HepG2 (cell line): ENCODE measurements at regions not wholly inside any gene's neighbourhood (a gene's known extent, or its start where the extent isn't known, plus 50 kb on each side); places are given as distances from the start of the nearest gene placed in this dataset.

Source experiments
- CBX2 ChIP-seq, 2 experiments: fragments of 200-600 bp in 1 of 2; sonication (generic); formaldehyde crosslinking in 1 of 2; IDR thresholded peaks; 2 replicates each; pipeline versions ENCODE4 v1.7.0 to v1.8.1; 2018 to 2022; ENCODE audit warnings: low read depth in 2 of 2, low read length in 1 of 2, mild to moderate bottlenecking in 1 of 2, missing genetic modification reagents in 1 of 2
- PHF21A ChIP-seq: sonication (generic); formaldehyde crosslinking; IDR thresholded peaks from 2 replicates; pipeline ENCODE4 v1.5.0; 2020; ENCODE audit warnings: mild to moderate bottlenecking, missing genetic modification reagents
- REXO4 ChIP-seq: sonication (generic); formaldehyde crosslinking; IDR thresholded peaks from 2 replicates; pipeline ENCODE4 v1.8.0; 2022; ENCODE audit warnings: missing genetic modification reagents, mild to moderate bottlenecking, borderline replicate concordance
- ZNF142 ChIP-seq: sonication (generic); formaldehyde crosslinking; IDR thresholded peaks from 2 replicates; pipeline ENCODE4 v1.4.0; 2020; ENCODE audit warnings: missing genetic modification reagents
- TF ChIP-seq, protein P1 (sequence below): sonication (generic); formaldehyde crosslinking; IDR thresholded peaks from 2 replicates; pipeline ENCODE4 v1.4.0; 2020; ENCODE audit warnings: mild to moderate bottlenecking, missing genetic modification reagents

DNA sequence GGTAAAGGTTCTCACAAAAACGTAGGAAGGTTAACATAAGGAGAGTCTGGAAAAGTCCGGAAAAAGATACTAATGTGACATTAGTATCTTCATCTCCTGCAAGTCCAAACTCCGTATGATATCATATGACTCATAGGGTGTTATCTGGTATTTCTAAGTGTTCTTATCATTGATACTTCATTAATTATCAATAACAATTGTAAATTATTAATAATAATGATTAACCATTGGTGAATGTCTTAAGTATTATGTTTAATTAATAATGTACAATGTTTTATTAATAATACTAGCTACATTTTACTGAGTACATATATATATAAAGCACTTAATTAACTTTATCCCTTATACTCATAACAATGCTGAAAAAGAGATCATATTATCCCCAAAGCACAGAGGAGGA is 402.4 kb downstream of the SEMA3D start (continued):
- TF ChIP-seq CBX2 (IDR thresholded peaks at IDR 0.05; ENCODE audit: low read depth, low read length) (no peak), CBX2 (CRISPR knock-in tag; IDR thresholded peaks at IDR 0.05; ENCODE audit: low read depth) (no peak), ZNF142 (no peak), REXO4 (CRISPR knock-in tag) (no peak), PHF21A (no peak)
- TF ChIP-seq, protein P1, sequence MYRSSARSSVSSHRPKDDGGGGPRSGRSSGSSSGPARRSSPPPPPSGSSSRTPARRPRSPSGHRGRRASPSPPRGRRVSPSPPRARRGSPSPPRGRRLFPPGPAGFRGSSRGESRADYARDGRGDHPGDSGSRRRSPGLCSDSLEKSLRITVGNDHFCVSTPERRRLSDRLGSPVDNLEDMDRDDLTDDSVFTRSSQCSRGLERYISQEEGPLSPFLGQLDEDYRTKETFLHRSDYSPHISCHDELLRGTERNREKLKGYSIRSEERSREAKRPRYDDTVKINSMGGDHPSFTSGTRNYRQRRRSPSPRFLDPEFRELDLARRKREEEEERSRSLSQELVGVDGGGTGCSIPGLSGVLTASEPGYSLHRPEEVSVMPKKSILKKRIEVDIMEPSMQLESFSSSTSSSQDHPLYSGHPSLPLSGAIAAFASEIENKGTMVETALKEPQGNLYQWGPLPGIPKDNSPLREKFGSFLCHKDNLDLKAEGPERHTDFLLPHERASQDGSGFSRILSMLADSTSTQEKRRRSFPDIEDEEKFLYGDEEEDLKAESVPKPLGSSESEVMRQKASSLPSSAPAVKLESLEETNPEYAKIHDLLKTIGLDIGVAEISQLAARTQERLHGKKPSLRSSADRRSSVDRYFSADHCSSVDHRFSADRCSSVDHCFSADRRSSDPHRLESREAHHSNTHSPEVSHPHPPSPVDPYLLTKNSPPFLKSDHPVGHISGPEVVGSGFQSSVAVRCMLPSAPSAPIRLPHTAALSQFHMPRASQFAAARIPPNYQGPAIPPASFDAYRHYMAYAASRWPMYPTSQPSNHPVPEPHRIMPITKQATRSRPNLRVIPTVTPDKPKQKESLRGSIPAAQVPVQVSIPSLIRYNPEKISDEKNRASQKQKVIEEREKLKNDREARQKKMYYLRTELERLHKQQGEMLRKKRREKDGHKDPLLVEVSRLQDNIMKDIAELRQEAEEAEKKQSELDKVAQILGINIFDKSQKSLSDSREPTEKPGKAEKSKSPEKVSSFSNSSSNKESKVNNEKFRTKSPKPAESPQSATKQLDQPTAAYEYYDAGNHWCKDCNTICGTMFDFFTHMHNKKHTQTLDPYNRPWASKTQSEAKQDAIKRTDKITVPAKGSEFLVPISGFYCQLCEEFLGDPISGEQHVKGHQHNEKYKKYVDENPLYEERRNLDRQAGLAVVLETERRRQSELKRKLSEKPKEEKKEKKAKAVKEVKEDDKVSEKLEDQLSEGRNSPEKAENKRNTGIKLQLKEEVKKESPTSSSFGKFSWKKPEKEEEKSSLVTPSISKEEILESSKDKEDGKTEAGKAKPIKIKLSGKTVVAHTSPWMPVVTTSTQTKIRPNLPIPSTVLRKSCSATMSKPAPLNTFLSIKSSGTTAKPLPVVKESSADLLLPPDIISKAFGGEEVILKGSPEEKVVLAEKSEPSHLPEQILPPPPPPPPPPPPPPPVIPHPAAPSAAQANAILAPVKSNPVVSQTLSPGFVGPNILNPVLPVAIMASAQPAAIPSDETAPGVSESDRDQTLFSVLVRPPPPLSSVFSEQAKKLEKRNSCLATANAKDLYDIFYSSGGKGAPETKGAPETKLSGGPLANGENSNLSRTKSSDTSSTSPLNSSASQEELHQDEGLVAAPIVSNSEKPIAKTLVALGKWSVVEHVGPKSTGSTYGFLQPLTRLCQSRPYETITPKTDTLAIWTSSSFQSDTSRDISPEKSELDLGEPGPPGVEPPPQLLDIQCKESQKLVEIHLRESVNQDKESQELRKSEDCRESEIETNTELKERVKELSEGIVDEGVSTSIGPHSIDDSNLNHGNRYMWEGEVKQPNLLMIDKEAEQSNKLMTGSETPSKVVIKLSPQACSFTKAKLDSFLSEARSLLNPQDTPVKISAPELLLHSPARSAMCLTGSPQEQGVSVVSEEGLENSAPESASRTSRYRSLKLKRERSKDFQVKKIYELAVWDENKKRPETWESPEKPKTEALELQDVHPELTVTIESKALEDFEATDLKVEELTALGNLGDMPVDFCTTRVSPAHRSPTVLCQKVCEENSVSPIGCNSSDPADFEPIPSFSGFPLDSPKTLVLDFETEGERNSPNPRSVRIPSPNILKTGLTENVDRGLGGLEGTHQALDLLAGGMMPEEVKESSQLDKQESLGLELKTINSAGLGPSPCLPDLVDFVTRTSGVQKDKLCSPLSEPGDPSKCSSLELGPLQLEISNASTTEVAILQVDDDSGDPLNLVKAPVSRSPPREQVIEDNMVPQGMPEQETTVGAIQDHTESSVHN (CRISPR knock-in tag), result no peak
